Trophoblast cell (in vitro differentiated cells and primary cell): ENCODE measurements at regions not wholly inside any gene's neighbourhood (a gene's known extent, or its start where the extent isn't known, plus 50 kb on each side); places are given as distances from the start of the nearest gene placed in this dataset.

Experiments used
- DNase-seq, 2 donors: peaks; one replicate each; pipeline ENCODE4 v3.0.0-alpha.2; 2016
- H2AFZ ChIP-seq: 2 replicates; pipeline ENCODE4 v1.6.1; 2013; ENCODE audit warnings: low read length, moderate library complexity, mild to moderate bottlenecking; ENCODE audit not compliant: insufficient read depth, poor library complexity
- H2AK5ac ChIP-seq: 2 replicates; pipeline ENCODE4 v1.6.1; 2013; ENCODE audit warnings: mild to moderate bottlenecking, low read length
- H2BK120ac ChIP-seq: 2 replicates; pipeline ENCODE4 v1.6.1; 2013; ENCODE audit warnings: low read length, mild to moderate bottlenecking, moderate library complexity; ENCODE audit not compliant: insufficient read depth, poor library complexity
- H2BK12ac ChIP-seq: 2 replicates; pipeline ENCODE4 v1.6.1; 2013; ENCODE audit warnings: mild to moderate bottlenecking, low read length, moderate library complexity
- H2BK5ac ChIP-seq: 2 replicates; pipeline ENCODE4 v1.6.1; 2013; ENCODE audit warnings: low read length, low read depth, moderate library complexity, mild to moderate bottlenecking; ENCODE audit not compliant: poor library complexity
- H3K14ac ChIP-seq: 2 replicates; pipeline ENCODE4 v1.6.1; 2013; ENCODE audit warnings: mild to moderate bottlenecking, low read length
- H3K18ac ChIP-seq: 2 replicates; pipeline ENCODE4 v1.6.1; 2013; ENCODE audit warnings: mild to moderate bottlenecking, low read length
- H3K23ac ChIP-seq: 2 replicates; pipeline ENCODE4 v1.6.1; 2013; ENCODE audit warnings: low read length
- H3K27ac ChIP-seq: 2 replicates; pipeline ENCODE4 v1.5.1; 2013; ENCODE audit warnings: low read depth, mild to moderate bottlenecking, inconsistent platforms, low read length, moderate library complexity
- H3K27me3 ChIP-seq: 2 replicates; pipeline ENCODE4 v1.6.1; 2013; ENCODE audit warnings: inconsistent platforms, mild to moderate bottlenecking, low read length, moderate library complexity; ENCODE audit not compliant: insufficient read depth
- H3K36me3 ChIP-seq, 2 experiments: 1 replicate in 1 of 2; 2 replicates in 1 of 2; pipeline ENCODE4 v1.6.1; 2013; ENCODE audit warnings: low read length in 2 of 2, mild to moderate bottlenecking in 2 of 2, moderate library complexity in 1 of 2; ENCODE audit not compliant: insufficient read depth in 2 of 2, control insufficient read depth in 1 of 2
- H3K4ac ChIP-seq: 2 replicates; pipeline ENCODE4 v1.6.1; 2013; ENCODE audit warnings: low read depth, mild to moderate bottlenecking, low read length, moderate library complexity
- H3K4me1 ChIP-seq, 2 experiments: 1 replicate in 1 of 2; 2 replicates in 1 of 2; pipeline ENCODE4 v1.6.1; 2013; ENCODE audit warnings: low read length in 2 of 2, mild to moderate bottlenecking in 2 of 2, moderate library complexity in 1 of 2; ENCODE audit not compliant: insufficient read depth in 2 of 2, control insufficient read depth in 1 of 2
- H3K4me2 ChIP-seq: 2 replicates; pipeline ENCODE4 v1.6.1; 2013; ENCODE audit warnings: inconsistent platforms, mild to moderate bottlenecking, low read length, moderate library complexity
- H3K4me3 ChIP-seq: 2 replicates; pipeline ENCODE4 v1.5.1; 2013; ENCODE audit warnings: mild to moderate bottlenecking, low read depth, low read length, inconsistent platforms
- H3K79me1 ChIP-seq: one replicate; pipeline ENCODE4 v1.6.1; 2013; ENCODE audit warnings: low read length
- H3K79me2 ChIP-seq: 2 replicates; pipeline ENCODE4 v1.6.1; 2013; ENCODE audit warnings: low read length, mild to moderate bottlenecking; ENCODE audit not compliant: control insufficient read depth, insufficient read depth, poor library complexity
- H3K9ac ChIP-seq: 2 replicates; pipeline ENCODE4 v1.6.1; 2013; ENCODE audit warnings: mild to moderate bottlenecking, low read length
- H3K9me3 ChIP-seq: 2 replicates; pipeline ENCODE4 v1.6.1; 2013; ENCODE audit warnings: low read depth, mild to moderate bottlenecking, control low read depth, inconsistent platforms, low read length; ENCODE audit not compliant: insufficient read depth
- H4K12ac ChIP-seq: 2 replicates; pipeline ENCODE4 v1.6.1; 2013; ENCODE audit warnings: low read depth, mild to moderate bottlenecking, low read length, moderate library complexity
- H4K8ac ChIP-seq: 2 replicates; pipeline ENCODE4 v1.6.1; 2013; ENCODE audit warnings: low read depth, mild to moderate bottlenecking, low read length, moderate library complexity
- H4K91ac ChIP-seq: one replicate; pipeline ENCODE4 v1.6.1; 2013; ENCODE audit warnings: low read depth, mild to moderate bottlenecking, low read length, moderate library complexity
- WGBS: extraction: QIAGEN DNeasy Blood & Tissue Kit; methylation state at CpG from one replicate; pipeline ENCODE4 v1.1.7; 2013; ENCODE audit warnings: missing lambda C conversion rate; ENCODE audit not compliant: insufficient read length, insufficient coverage; ENCODE audit errors: extremely low coverage; 5-methylcytosine and 5-hydroxymethylcytosine counted together

- H4K91ac ChIP-seq = no peak overlapping the region
- H3K4me1 ChIP-seq = no peaks in the 10 kb centered on the region
- H2BK120ac ChIP-seq = no peak overlapping the region
- no peak overlapping the region for H3K4ac ChIP-seq
- no CpG with 5 or more reads among the region's 1 CpG for WGBS
- no peak for DNase-seq
- H3K9me3 ChIP-seq = no peaks in the 10 kb centered on the region
- H2AK5ac ChIP-seq = no peak overlapping the region
- H4K8ac ChIP-seq = no peak overlapping the region
- no peak overlapping the region for H3K4me3 ChIP-seq
- no peak overlapping the region for H3K14ac ChIP-seq
- H3K4me2 ChIP-seq = no peak overlapping the region
- no peaks in the 10 kb centered on the region for H3K79me1 ChIP-seq
- no peak overlapping the region for H2BK12ac ChIP-seq
- H3K36me3 ChIP-seq = no peaks in the 10 kb centered on the region
- no peaks in the 10 kb centered on the region for H3K27me3 ChIP-seq
- H4K12ac ChIP-seq = no peak overlapping the region
- H3K18ac ChIP-seq = no peak overlapping the region
- no peak overlapping the region for H3K27ac ChIP-seq
- H2AFZ ChIP-seq = no peak overlapping the region
- no peak overlapping the region for H3K23ac ChIP-seq
- no peak overlapping the region for H2BK5ac ChIP-seq
- H3K79me2 ChIP-seq = no peaks in the 10 kb centered on the region
- H3K9ac ChIP-seq = no peak overlapping the region
Observed at GRCh38 chr5:107219993-107220392, 450.7 kb downstream of the EFNA5 start.

DNA sequence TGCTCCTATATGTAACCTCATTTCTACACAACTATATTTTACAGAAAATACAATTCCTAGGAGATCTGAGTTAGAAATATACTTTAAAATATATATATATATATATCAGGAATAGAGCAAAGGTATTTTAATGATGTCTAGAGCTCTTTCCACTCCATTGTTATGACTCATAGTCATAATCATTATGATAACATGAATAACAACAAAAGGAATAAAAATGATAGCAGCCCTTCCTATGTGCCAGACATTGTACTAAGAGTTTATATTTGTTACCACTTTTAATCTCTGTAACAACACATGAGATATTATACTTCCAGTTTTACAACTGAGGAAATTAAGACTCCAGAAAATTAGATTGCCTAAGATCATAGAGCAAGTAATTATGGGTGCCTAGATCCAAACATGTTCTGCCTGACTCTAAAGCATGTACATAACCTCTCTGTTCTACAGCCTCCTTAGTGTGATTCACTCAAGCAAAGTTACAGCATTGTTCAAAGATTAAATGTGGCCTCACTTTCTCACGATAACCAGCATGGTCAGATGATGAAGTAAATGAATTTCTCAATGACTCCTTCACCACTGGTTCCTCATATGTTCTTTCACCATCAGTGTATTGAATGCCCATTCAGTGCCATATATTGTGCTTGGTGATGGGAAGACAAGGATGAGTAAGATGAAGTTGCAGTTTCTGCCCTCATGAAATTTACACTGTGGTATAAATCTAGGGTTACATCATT lies 452.1 kb downstream of the EFNA5 start:
- H3K36me3 ChIP-seq = no peaks in the 10 kb centered on the region
- no peak overlapping the region for H2AK5ac ChIP-seq
- H3K9ac ChIP-seq = no peak overlapping the region
- H4K8ac ChIP-seq = no peak overlapping the region
- H3K18ac ChIP-seq = no peak overlapping the region
- no peak overlapping the region for H2AFZ ChIP-seq
- H2BK5ac ChIP-seq = no peak overlapping the region
- no peaks in the 10 kb centered on the region for H3K27me3 ChIP-seq
- H4K91ac ChIP-seq = no peak overlapping the region
- no peak overlapping the region for H4K12ac ChIP-seq
- H3K9me3 ChIP-seq = no peaks in the 10 kb centered on the region
- WGBS = no CpG with 5 or more reads among the region's 1 CpG
- H3K79me2 ChIP-seq = no peaks in the 10 kb centered on the region
- no peak overlapping the region for H2BK12ac ChIP-seq
- no peak overlapping the region for H3K14ac ChIP-seq
- H3K4me3 ChIP-seq = no peak overlapping the region
- peak in 1 of 2 donors; percentile 30 for DNase-seq
- no peak overlapping the region for H2BK120ac ChIP-seq
- H3K4me1 ChIP-seq = no peaks in the 10 kb centered on the region
- no peak overlapping the region for H3K4ac ChIP-seq
- no peak overlapping the region for H3K4me2 ChIP-seq
- no peak overlapping the region for H3K27ac ChIP-seq
- no peaks in the 10 kb centered on the region for H3K79me1 ChIP-seq
- H3K23ac ChIP-seq = no peak overlapping the region

GRCh38 chr5:107217721-107218130 lies 453.0 kb downstream of the EFNA5 start:
- no peak overlapping the region for H2BK120ac ChIP-seq
- H2AK5ac ChIP-seq = peak overlapping the region; percentile 29
- H3K23ac ChIP-seq = no peak overlapping the region
- peak; percentile 50 to 86 for DNase-seq
- no peaks in the 10 kb centered on the region for H3K9me3 ChIP-seq
- no peak overlapping the region for H3K27ac ChIP-seq
- H4K12ac ChIP-seq = no peak overlapping the region
- H3K14ac ChIP-seq = no peak overlapping the region
- no CpG with 5 or more reads among the region's 3 CpGs for WGBS
- no peaks in the 10 kb centered on the region for H3K36me3 ChIP-seq
- H2AFZ ChIP-seq = no peak overlapping the region
- H2BK5ac ChIP-seq = no peak overlapping the region
- no peak overlapping the region for H3K4me3 ChIP-seq
- H3K79me2 ChIP-seq = no peaks in the 10 kb centered on the region
- peak overlapping the region; percentile 60 for H2BK12ac ChIP-seq
- no peak overlapping the region for H3K4ac ChIP-seq
- no peaks in the 10 kb centered on the region for H3K27me3 ChIP-seq
- no peak overlapping the region for H4K8ac ChIP-seq
- H4K91ac ChIP-seq = no peak overlapping the region
- H3K9ac ChIP-seq = no peak overlapping the region
- H3K4me2 ChIP-seq = no peak overlapping the region
- H3K79me1 ChIP-seq = no peaks in the 10 kb centered on the region
- H3K4me1 ChIP-seq = no peaks in the 10 kb centered on the region
- H3K18ac ChIP-seq = no peak overlapping the region

GRCh38 chr5:107216587-107216986 lies 454.1 kb downstream of the EFNA5 start:
- no peak for DNase-seq
- Histone ChIP-seq H3K4me1 (no peaks in the 10 kb centered on the region), H2AFZ (no peak overlapping the region), H3K23ac (no peak overlapping the region), H4K12ac (no peak overlapping the region), H3K4ac (no peak overlapping the region), H3K18ac (no peak overlapping the region), H3K27ac (no peak overlapping the region), H2BK12ac (no peak overlapping the region), H3K36me3 (no peaks in the 10 kb centered on the region), H2AK5ac (no peak overlapping the region), H2BK5ac (no peak overlapping the region), H3K9me3 (no peaks in the 10 kb centered on the region), H3K9ac (no peak overlapping the region), H3K27me3 (no peaks in the 10 kb centered on the region), H3K79me1 (no peaks in the 10 kb centered on the region), H4K8ac (no peak overlapping the region), H3K4me2 (no peak overlapping the region), H2BK120ac (no peak overlapping the region), H3K14ac (no peak overlapping the region), H4K91ac (no peak overlapping the region), H3K4me3 (no peak overlapping the region), H3K79me2 (no peaks in the 10 kb centered on the region)
- no CpG with 5 or more reads among the region's 5 CpGs for WGBS
